ENCODE measurements at regions not wholly inside any gene's neighbourhood (a gene's known extent, or its start where the extent isn't known, plus 50 kb on each side); places are given as distances from the start of the nearest gene placed in this dataset.

DNA sequence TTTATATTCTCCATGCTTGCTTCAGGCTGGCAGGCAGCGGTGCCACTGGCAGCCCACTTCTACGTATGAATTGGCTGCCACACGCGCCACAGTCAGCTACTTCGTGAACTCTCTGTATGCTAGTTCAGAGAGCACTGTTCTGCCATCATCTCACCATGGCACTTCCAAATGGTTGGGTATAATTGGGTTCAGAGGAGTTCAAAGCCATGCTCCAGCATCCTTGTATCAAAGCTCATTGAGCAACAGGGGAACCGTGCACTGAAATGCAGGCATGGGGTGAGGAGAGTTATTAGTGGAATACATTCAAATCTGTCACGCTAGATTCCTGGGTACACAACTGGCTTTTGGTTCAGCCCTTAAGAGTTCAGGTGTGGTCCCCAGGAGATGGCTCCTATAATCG lies 519.9 kb upstream of the NOX3 start:
- TF ChIP-seq, protein P1, sequence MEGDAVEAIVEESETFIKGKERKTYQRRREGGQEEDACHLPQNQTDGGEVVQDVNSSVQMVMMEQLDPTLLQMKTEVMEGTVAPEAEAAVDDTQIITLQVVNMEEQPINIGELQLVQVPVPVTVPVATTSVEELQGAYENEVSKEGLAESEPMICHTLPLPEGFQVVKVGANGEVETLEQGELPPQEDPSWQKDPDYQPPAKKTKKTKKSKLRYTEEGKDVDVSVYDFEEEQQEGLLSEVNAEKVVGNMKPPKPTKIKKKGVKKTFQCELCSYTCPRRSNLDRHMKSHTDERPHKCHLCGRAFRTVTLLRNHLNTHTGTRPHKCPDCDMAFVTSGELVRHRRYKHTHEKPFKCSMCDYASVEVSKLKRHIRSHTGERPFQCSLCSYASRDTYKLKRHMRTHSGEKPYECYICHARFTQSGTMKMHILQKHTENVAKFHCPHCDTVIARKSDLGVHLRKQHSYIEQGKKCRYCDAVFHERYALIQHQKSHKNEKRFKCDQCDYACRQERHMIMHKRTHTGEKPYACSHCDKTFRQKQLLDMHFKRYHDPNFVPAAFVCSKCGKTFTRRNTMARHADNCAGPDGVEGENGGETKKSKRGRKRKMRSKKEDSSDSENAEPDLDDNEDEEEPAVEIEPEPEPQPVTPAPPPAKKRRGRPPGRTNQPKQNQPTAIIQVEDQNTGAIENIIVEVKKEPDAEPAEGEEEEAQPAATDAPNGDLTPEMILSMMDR (IDR thresholded peaks at IDR 0.05), result no peak
- no peak for TF ChIP-seq POLR2A (IDR thresholded peaks at IDR 0.05)

All from body of pancreas (tissue), 4 donors.